Spleen (tissue), 7 donors: ENCODE measurements at regions not wholly inside any gene's neighbourhood (a gene's known extent, or its start where the extent isn't known, plus 50 kb on each side); places are given as distances from the start of the nearest gene placed in this dataset.

Experiments used
- CTCF ChIP-seq, 11 experiments: fragments of 200-600 bp in 7 of 11; fragments of 450-650 bp in 4 of 11; sonication (generic) in 4 of 11; IDR thresholded peaks in 8 of 11; conservative IDR thresholded peaks in 3 of 11; 1 replicate in 7 of 11; 2 replicates in 4 of 11; pipeline versions ENCODE4 v1.4.0 to v1.8.0; 2016 to 2021; ENCODE audit warnings: antibody characterized with exemption in 11 of 11, inconsistent platforms in 4 of 11, mild to moderate bottlenecking in 1 of 11
- POLR2A ChIP-seq, 3 donors: fragments of 450-650 bp; IDR thresholded peaks; one replicate each; pipeline ENCODE4 v1.5.1; 2017; ENCODE audit warnings: antibody characterized with exemption in 3 of 3, mild to moderate bottlenecking in 1 of 3
- POLR2AphosphoS5 ChIP-seq, 3 donors: sonication (generic); formaldehyde crosslinking; IDR thresholded peaks; one replicate each; pipeline ENCODE4 v1.5.1; 2017; ENCODE audit warnings: antibody characterized with exemption in 3 of 3
- donor health status: DM: no; HTN: no; CAD: no; lungs with moderate emphysema.
- donor health status: DM: no; HTN: no; CAD: no.
- donor health status: DM: no; HTN: no; CAD: no.

- TF ChIP-seq CTCF (IDR thresholded peaks at IDR 0.05 in 8 of 11, conservative IDR thresholded peaks at IDR 0.05 in 3 of 11) (no peak), POLR2A (IDR thresholded peaks at IDR 0.05) (no peak), POLR2AphosphoS5 (IDR thresholded peaks at IDR 0.05) (no peak)
These were observed 303.5 kb upstream of the KAZN start for GRCh38 chr1:14294860-14295536.
